Stimulated activated CD4-positive, alpha-beta T cell treated with anti-CD3 and anti-CD28 coated beads, Interleukin-1b, Interleukin-23, amount 100 ng/mL, for 24 hours (primary cell): ENCODE measurements at regions not wholly inside any gene's neighbourhood (a gene's known extent, or its start where the extent isn't known, plus 50 kb on each side); places are given as distances from the start of the nearest gene placed in this dataset.

Source experiments
- DNase-seq, 4 experiments: peaks; one replicate each; pipeline ENCODE4 v3.0.0-alpha.2; 2020; ENCODE audit warnings: low read depth in 4 of 4, low spot score in 1 of 4

GRCh38 chr16:85187886-85188285, 75.6 kb upstream of the CIBAR2 start:
- no peak for DNase-seq

GRCh38 chr16:85188822-85189672, 76.8 kb upstream of the CIBAR2 start:
- DNase-seq, result no peak

DNA sequence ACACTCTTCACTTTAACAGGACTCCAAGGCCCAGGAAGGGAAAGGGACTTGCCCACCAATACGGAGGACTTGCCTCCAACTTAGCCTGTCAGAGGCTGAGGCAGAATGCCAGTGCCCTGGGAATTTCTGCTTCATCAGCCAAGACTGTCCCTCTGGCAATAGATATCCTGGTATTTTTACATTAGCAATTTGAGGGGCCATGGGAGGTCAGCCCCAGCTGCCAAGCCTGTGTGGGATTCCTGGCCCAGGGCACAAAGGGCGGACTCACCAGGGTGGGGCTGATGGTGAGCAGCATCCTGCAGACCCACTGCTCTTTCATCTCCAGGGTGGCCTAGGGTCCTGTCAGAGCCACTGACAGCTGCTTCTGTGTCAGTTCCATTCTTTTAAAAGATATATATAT, 78.3 kb upstream of the CIBAR2 start:
- DNase-seq, result no peak

DNA sequence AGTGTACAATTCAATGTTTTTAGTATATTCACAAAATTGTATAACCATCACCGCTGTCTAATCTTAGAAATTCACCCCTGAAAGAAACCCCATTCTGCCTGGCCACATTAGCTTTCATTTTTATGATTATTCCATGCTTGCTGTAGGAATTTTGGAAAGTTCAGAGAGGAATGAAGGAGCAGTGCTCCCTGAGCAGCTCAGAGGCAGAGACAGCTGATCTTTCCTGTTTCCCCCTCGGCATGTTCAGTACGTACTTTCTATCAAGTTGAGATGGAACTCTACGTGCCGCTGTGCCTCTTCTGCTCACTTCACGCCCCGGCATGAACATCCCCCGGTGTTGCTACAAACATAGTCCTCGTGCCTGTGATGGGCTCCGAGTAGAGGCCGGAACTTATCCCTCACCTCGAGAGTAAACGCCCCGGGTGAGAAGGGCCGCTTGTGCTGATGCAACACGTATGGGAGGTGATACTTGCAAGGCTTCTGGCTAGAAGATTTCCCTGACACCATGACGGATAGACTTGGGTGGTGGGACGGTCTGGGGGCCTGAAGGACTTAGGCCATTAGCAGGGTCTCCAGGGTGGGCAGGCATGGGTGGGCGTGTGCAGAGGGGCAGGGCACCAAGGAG, 79.2 kb upstream of the CIBAR2 start:
- no peak for DNase-seq

DNA sequence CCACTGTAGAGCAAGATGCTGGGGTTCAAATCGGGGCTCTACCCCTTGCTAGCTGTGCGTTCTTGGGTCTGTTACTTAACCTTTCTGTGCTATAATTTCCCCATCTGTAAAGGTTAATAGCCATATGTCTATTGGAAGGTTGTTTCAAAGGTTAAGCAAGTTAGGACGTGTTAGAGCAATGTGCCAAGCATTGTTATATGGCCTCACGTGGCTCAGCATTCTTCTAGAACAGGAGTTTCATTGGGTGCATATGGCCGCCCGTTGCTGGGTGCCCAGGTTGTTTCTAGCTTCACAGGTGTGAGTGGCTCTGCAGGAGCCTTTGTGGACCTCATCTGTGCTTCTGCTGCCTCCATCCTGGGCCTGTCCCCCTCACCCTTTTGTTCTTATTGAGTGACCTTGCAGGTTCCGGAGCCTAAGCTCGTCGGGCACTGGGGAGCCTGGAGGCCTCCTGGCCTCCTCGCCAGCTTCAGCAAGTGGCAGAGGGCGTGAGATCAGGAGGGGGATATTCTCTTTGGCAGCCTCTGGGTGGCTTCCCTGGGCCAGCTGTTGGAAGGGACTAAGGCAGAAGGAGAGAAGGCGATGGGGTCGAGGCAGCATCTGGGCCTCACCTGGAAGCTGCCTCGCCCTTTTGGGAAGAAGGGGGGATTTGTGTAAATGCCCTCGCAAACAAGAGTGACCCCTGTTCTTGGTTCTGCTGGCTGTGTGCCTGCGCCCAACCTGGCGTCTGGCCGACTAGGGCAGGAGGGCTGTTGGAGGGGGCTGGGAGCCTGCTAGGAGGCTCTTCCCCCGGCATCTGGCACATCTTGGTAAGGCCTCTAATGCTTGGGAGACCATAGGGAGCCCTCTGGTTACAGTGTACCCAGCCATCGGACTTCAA, 80.2 kb upstream of the CIBAR2 start:
- no peak for DNase-seq

DNA sequence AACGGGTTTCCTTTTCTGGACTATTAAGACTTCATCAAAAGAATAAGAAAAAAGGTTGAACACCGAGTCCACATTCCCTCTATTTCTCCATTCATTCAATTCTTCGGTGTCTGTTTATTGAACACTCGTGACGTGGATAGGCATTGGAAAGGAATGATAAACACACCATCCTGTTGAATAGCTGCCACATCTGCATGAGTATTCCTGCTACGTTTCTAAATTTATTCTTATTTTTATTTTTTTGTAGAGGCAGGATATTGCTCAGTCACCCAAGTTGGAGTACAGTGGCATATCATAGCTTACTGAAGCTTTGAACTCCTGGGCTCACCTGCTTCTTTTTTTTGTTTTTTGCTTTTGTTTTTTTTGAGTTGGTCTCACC, 80.8 kb upstream of the CIBAR2 start:
- no peak for DNase-seq

DNA sequence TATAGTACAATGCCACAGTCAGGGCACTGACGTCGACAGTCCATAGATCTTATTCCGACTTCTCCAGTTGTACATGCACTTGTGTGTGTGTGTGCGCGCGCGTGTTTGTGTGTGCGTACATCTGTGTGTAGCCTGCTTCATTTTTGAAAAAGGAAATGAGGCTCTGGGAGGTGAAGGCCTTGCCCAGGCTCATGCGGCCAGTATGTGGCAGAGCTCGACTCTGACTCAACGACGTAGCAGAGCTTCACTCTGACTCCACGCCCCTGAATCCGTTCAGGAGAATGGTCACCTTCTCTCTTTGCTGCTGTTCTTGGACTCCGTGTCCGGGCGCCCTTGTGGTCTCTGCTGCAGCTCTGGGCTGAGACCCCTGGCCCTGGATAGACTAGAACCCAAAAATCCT, 81.6 kb upstream of the CIBAR2 start:
- no peak for DNase-seq

GRCh38 chr16:85194307-85195270, 82.3 kb upstream of the CIBAR2 start:
- DNase-seq, result no peak

GRCh38 chr16:85195271-85195647, 83.0 kb upstream of the CIBAR2 start:
- DNase-seq, result no peak

DNA sequence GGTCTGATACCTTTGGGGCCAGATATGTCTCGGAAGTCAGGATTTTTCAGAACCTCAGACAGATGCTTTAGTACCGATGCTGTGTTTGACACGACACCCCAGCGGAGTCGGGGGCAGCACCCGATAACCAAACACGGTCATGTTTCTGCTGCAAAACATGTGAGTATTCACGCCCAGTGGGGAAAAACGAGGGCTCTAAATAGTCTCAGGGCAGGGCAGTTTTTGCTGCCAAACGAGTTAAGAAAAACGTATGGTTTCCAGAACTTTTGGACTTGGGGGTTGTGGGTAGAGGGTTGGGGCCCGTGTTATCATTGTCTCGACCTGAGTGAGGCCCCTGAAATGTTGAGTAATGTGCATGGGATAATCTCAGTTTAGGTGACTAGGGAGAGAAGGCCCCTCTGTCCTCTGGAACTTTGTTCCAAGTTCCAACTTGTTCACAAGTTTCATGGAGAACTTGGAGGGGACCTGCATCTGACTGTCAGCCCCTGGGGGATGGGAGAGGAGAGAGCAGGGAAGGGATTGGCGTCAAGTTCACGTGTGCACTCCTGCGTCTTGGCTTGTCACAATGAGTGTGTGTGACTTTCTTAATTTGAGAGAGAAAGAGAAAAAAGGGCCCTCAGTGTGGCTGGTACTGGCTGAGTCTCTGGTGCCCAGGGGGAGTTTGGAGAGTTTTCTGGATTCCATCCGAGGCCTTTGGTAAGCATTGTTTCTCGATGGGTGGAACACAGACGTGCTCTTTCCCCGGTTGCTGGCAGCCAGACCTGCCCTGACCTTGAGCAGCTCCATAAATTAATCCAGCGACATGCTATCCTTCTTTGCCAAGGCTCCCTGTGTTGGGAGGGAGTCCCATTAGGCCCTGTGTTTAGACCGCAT, 83.9 kb upstream of the CIBAR2 start:
- DNase-seq, result no peak

GRCh38 chr16:85196976-85197375, 84.7 kb upstream of the CIBAR2 start:
- no peak for DNase-seq

GRCh38 chr16:85197611-85198566, 85.6 kb upstream of the CIBAR2 start:
- DNase-seq, result no peak

- no peak for DNase-seq
Measured at GRCh38 chr16:85199069-85199725, 86.9 kb upstream of the CIBAR2 start.

- no peak for DNase-seq
Measured at GRCh38 chr16:85199880-85200279, 87.6 kb upstream of the CIBAR2 start.

DNA sequence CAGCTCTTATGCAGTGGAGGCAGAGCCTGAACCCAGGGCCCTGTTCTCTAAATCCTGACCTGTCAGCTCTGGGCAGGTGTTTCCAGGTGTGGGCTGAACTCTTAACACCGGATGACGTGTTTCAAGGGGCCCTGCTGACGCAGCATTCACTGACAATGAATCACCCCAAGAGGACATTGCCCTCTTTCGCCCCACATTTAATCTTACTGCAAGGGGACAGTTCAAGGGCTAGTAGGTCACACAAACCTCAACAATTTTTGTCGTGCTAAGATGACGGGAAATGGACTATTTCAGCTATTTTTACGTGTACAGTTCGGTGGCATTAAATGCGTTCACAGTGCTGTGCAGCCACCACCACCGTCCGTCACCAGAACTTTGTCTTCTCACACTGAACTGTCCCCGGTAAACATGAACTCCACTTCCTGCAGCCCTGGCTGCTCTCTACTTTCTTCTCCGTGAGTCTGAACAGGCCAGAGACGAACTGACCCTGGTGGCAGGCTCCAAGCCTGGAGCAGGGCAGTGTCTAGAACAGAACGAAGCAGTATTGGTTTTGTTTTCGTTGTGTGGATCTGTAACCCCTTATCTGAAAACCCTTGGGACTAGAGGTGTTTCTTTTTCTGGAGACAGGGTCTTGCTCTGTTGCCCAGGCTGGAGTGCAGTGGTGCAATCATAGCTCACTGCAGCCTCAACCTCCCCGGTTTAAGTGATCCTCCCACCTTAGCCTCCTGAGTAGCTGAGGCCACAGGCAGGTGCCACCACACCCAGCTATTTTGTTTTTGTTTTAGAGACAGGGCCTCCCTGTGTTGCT, 88.4 kb upstream of the CIBAR2 start:
- DNase-seq, result no peak

DNA sequence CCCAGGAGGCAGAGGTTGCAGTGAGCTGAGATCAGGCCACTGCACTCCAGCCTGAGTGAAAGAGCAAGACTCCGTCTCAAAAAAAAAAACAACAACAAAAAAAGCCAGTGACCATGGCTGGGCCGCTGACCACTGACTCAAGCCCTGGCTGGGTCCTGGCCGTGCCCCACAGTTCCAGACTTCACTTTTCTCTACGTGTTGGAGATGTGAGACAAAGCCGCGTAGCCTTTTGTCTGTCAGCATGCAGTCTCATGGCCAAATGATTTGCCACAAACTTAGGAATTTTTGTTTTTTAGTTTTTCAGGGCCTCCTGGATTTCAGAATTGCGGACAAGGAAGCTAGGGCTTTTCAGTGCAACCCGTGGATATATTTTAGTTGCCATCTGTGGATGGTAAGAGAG, 89.3 kb upstream of the CIBAR2 start:
- DNase-seq, result no peak

- no peak for DNase-seq
Measured at GRCh38 chr16:85202051-85202601, 89.9 kb upstream of the CIBAR2 start.
